SK-N-SH (cell line): ENCODE measurements at regions not wholly inside any gene's neighbourhood (a gene's known extent, or its start where the extent isn't known, plus 50 kb on each side); places are given as distances from the start of the nearest gene placed in this dataset.

Experiments
- CTCF ChIA-PET: fragments of 300-600, 350-600 bp; formaldehyde crosslinking; extraction: SDS; loops from one replicate; lab custom pipeline; 2021; lab: Yijun Ruan, JAX
- POLR2A ChIA-PET: fragments of 350-600 bp; sonication (Branson Sonifier 250); formaldehyde crosslinking; extraction: SDS; loops from one replicate; lab custom pipeline; 2020; ENCODE audit warnings: antibody characterized with exemption, inconsistent platforms; lab: Yijun Ruan, JAX
- DNase-seq: peaks from one replicate; pipeline ENCODE4 v3.0.0; 2012
- H2AFZ ChIP-seq: fragments of 200-600 bp; sonication (generic); 2 replicates; pipeline ENCODE4 v1.8.1; 2016; ENCODE audit warnings: antibody characterized with exemption, mild to moderate bottlenecking, low read depth
- H3F3A ChIP-seq: fragments of 200-600 bp; sonication (generic); replicated peaks from 2 replicates; pipeline ENCODE3; 2016; ENCODE audit warnings: antibody characterized with exemption, mild to moderate bottlenecking; ENCODE audit not compliant: insufficient read depth
- H3K27ac ChIP-seq, 2 experiments: fragments of 200-500 bp in 1 of 2; fragments of 200-600 bp in 1 of 2; sonication (Bioruptor generic) in 1 of 2; sonication (generic), shearing (Covaris generic) in 1 of 2; 2 replicates each; pipeline versions ENCODE4 v1.5.1 to v1.6.1; 2014 to 2016; ENCODE audit warnings: low read depth in 2 of 2, inconsistent platforms in 1 of 2, low read length in 1 of 2, mild to moderate bottlenecking in 1 of 2, mixed read lengths in 1 of 2
- H3K27me3 ChIP-seq: fragments of 200-600 bp; sonication (generic), shearing (Covaris generic); 2 replicates; pipeline ENCODE4 v1.6.1; 2016; ENCODE audit warnings: mixed run types; ENCODE audit not compliant: insufficient read depth
- H3K36me3 ChIP-seq, 2 experiments: fragments of 200-500 bp in 1 of 2; fragments of 200-600 bp in 1 of 2; sonication (Bioruptor generic) in 1 of 2; sonication (generic) in 1 of 2; replicated peaks in 1 of 2; 2 replicates each; pipeline versions ENCODE3 to v1.5.1; 2014 to 2016; ENCODE audit warnings: low read length in 1 of 2, mild to moderate bottlenecking in 1 of 2; ENCODE audit not compliant: insufficient read depth in 2 of 2, control insufficient read depth in 1 of 2
- H3K4me1 ChIP-seq, 2 experiments: fragments of 200-500 bp in 1 of 2; fragments of 200-600 bp in 1 of 2; sonication (Bioruptor generic) in 1 of 2; sonication (generic), shearing (Covaris generic) in 1 of 2; 2 replicates each; pipeline versions ENCODE4 v1.5.1 to v1.6.1; 2014 to 2016; ENCODE audit warnings: low read depth in 1 of 2, low read length in 1 of 2, mixed run types in 1 of 2; ENCODE audit not compliant: insufficient read depth in 2 of 2, control insufficient read depth in 1 of 2
- H3K4me2 ChIP-seq: fragments of 200-600 bp; sonication (generic), shearing (Covaris generic); 2 replicates; pipeline ENCODE4 v1.6.1; 2017; ENCODE audit warnings: mixed run types
- H3K4me3 ChIP-seq, 2 experiments: fragments of 200-500 bp in 1 of 2; fragments of 200-600 bp in 1 of 2; sonication (Bioruptor generic) in 1 of 2; sonication (generic), shearing (Covaris generic) in 1 of 2; 2 replicates each; pipeline versions ENCODE4 v1.5.1 to v1.8.1; 2014 to 2016; ENCODE audit warnings: low read depth in 2 of 2, inconsistent platforms in 1 of 2, low read length in 1 of 2, mild to moderate bottlenecking in 1 of 2, mixed read lengths in 1 of 2, moderate library complexity in 1 of 2
- H3K79me2 ChIP-seq: fragments of 200-600 bp; sonication (generic); 2 replicates; pipeline ENCODE4 v1.8.1; 2017; ENCODE audit warnings: mild to moderate bottlenecking; ENCODE audit not compliant: insufficient read depth
- H3K9ac ChIP-seq: fragments of 200-600 bp; sonication (generic); 2 replicates; pipeline ENCODE4 v1.6.1; 2017; ENCODE audit warnings: mixed run types
- H3K9me2 ChIP-seq: fragments of 200-600 bp; sonication (generic); 2 replicates; pipeline ENCODE4 v1.6.1; 2017; ENCODE audit warnings: mixed run types
- H3K9me3 ChIP-seq: fragments of 200-600 bp; sonication (generic); 2 replicates; pipeline ENCODE4 v1.6.1; 2017; ENCODE audit warnings: mixed run types, mild to moderate bottlenecking, moderate library complexity
- H4K20me1 ChIP-seq: fragments of 200-600 bp; sonication (generic); 2 replicates; pipeline ENCODE4 v1.6.1; 2017; ENCODE audit warnings: mild to moderate bottlenecking, mixed run types; ENCODE audit not compliant: insufficient read depth
- CHD2 ChIP-seq: fragments of 150-350 bp; IDR thresholded peaks from 2 replicates; pipeline ENCODE4 v1.6.1; 2018; ENCODE audit warnings: low read length; ENCODE audit not compliant: partially characterized antibody
- ELF1 ChIP-seq: IDR thresholded peaks from 2 replicates; pipeline ENCODE4 v1.4.0; 2012
- FOSL2 ChIP-seq: IDR thresholded peaks from 2 replicates; pipeline ENCODE4 v1.4.0; 2012; ENCODE audit warnings: low read depth, mild to moderate bottlenecking, moderate library complexity, borderline replicate concordance
- FOXJ3 ChIP-seq: sonication (generic); formaldehyde crosslinking; IDR thresholded peaks from 2 replicates; pipeline ENCODE4 v1.5.1; 2020; ENCODE audit warnings: mild to moderate bottlenecking, missing genetic modification reagents
- JUND ChIP-seq: IDR thresholded peaks from 2 replicates; pipeline ENCODE4 v1.4.0; 2012
- MEF2A ChIP-seq: IDR thresholded peaks from 2 replicates; pipeline ENCODE4 v1.4.0; 2012; ENCODE audit warnings: low read depth, borderline replicate concordance
- MXI1 ChIP-seq: IDR thresholded peaks from 2 replicates; pipeline ENCODE4 v1.6.1; 2012; ENCODE audit warnings: mild to moderate bottlenecking, low read depth, low read length, improper control_type of control experiment
- NFIC ChIP-seq: IDR thresholded peaks from 2 replicates; pipeline ENCODE4 v1.4.0; 2012; ENCODE audit warnings: borderline replicate concordance
- NRF1 ChIP-seq: IDR thresholded peaks from 2 replicates; pipeline ENCODE4 v1.6.1; 2012; ENCODE audit warnings: low read depth, mild to moderate bottlenecking, low read length
- PBX3 ChIP-seq: IDR thresholded peaks from 2 replicates; pipeline ENCODE4; 2012
- RAD21 ChIP-seq: IDR thresholded peaks from 2 replicates; pipeline ENCODE4 v1.6.1; 2012; ENCODE audit warnings: mild to moderate bottlenecking, low read length
- RCOR1 ChIP-seq: fragments of 150-350 bp; IDR thresholded peaks from 2 replicates; pipeline ENCODE4 v1.6.1; 2017; ENCODE audit warnings: antibody characterized with exemption, low read length
- RFX5 ChIP-seq: IDR thresholded peaks from 2 replicates; pipeline ENCODE4 v1.6.1; 2012; ENCODE audit warnings: mild to moderate bottlenecking, improper control_type of control experiment, low read length
- RXRA ChIP-seq: IDR thresholded peaks from 2 replicates; pipeline ENCODE4 v1.4.0; 2012; ENCODE audit warnings: low read depth, mild to moderate bottlenecking, borderline replicate concordance
- SIN3A ChIP-seq: IDR thresholded peaks from 2 replicates; pipeline ENCODE4 v1.6.1; 2012; ENCODE audit warnings: low read depth, mild to moderate bottlenecking, low read length, moderate library complexity, borderline replicate concordance
- SMC3 ChIP-seq: IDR thresholded peaks from 2 replicates; pipeline ENCODE4 v1.6.1; 2012; ENCODE audit warnings: low read depth, low read length, improper control_type of control experiment
- TAF1 ChIP-seq: IDR thresholded peaks from 2 replicates; pipeline ENCODE4 v1.6.1; 2012; ENCODE audit warnings: low read depth, mild to moderate bottlenecking, low read length, moderate library complexity, borderline replicate concordance
- TCF12 ChIP-seq: IDR thresholded peaks from 2 replicates; pipeline ENCODE4 v1.4.0; 2012
- WGBS: methylation state at CpG from one replicate; pipeline ENCODE4 v1.1.6; 2017; ENCODE audit warnings: low lambda C conversion rate; 5-methylcytosine and 5-hydroxymethylcytosine counted together
- TF ChIP-seq, protein P1 (sequence below): IDR thresholded peaks from 2 replicates; pipeline ENCODE4 v1.4.0; 2012; ENCODE audit warnings: low read depth, borderline replicate concordance
- TF ChIP-seq, protein P2 (sequence below): fragments of 150-350 bp; IDR thresholded peaks from 2 replicates; pipeline ENCODE4 v1.6.1; 2016; ENCODE audit warnings: mild to moderate bottlenecking, low read depth, low read length

DNA sequence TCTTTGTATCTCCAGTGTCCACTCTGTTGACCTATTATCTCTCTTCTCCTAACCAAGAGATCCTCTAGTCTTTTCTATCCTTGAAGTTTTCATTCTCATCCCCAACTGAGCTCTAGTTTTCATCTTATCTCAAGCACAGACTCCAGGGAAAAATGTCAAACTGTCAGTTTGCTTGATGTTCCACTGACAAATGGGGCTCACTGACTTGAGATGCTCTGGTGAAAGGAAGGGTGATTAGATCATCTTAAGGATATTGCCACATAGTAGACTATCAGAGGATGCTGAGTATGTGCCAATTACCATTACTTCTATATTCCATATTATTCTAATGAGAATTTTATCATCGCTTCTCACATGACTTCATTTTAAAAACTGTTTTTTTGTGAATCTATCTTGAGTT, 2008.2 kb downstream of the ARAP2 start:
- DNase-seq = no peak
- no peak overlapping the region for H3K4me3 ChIP-seq
- H3F3A ChIP-seq = no peaks in the 10 kb centered on the region
- H3K36me3 ChIP-seq = no peaks in the 10 kb centered on the region
- no peaks in the 10 kb centered on the region for H3K9me3 ChIP-seq
- no peaks in the 10 kb centered on the region for H3K27me3 ChIP-seq
- H3K4me1 ChIP-seq = no peaks in the 10 kb centered on the region
- no peaks in the 10 kb centered on the region for H3K9me2 ChIP-seq
- WGBS = 43% methylated on average over 1 of the region's 1 CpG
- H2AFZ ChIP-seq = no peak overlapping the region
- H3K4me2 ChIP-seq = no peak overlapping the region
- no peaks in the 10 kb centered on the region for H3K79me2 ChIP-seq
- H4K20me1 ChIP-seq = no peaks in the 10 kb centered on the region
- H3K27ac ChIP-seq = no peak overlapping the region
- ChIA-PET POLR2A (no interaction called here), CTCF (no interaction called here)
- TF ChIP-seq RAD21 (no peak), NRF1 (no peak), PBX3 (no peak), SMC3 (no peak), ELF1 (no peak), RCOR1 (no peak), RXRA (no peak), TAF1 (no peak), FOXJ3 (CRISPR knock-in tag) (no peak), NFIC (no peak), TCF12 (no peak)
- no peak overlapping the region for H3K9ac ChIP-seq

DNA sequence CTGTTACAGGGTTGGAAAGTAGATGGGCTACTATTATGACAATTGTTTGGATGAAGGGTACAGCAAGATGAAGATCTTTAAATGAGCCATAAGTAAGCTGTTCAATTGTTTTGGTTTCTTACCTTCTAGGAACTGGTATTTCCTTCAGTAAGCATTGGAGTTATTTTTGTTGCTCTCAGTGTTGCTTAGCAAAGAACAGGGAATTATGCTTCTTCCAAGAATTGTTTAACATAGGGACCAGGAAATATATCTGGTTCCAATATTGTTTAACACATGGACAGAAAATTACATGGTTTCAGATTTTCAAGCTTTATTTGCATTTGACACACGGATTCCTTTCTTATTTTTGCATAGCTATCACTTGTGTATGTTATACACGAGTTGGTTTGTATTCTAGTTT, 1999.0 kb downstream of the ARAP2 start:
- Histone ChIP-seq H3K4me3 (no peak overlapping the region), H3K79me2 (no peaks in the 10 kb centered on the region), H3K9ac (no peak overlapping the region), H3K27ac (no peak overlapping the region), H2AFZ (no peak overlapping the region), H3K4me1 (no peaks in the 10 kb centered on the region), H3F3A (no peaks in the 10 kb centered on the region), H3K9me2 (no peaks in the 10 kb centered on the region), H3K27me3 (no peaks in the 10 kb centered on the region), H4K20me1 (no peaks in the 10 kb centered on the region), H3K4me2 (no peak overlapping the region), H3K36me3 (no peaks in the 10 kb centered on the region), H3K9me3 (no peaks in the 10 kb centered on the region)
- CTCF ChIA-PET = no interaction called here
- POLR2A ChIA-PET = no interaction called here
- no peak for DNase-seq
- TF ChIP-seq RCOR1 = no peak
- no peak for TF ChIP-seq RFX5
- TF ChIP-seq SIN3A = no peak
- TF ChIP-seq MXI1 = no peak
- TF ChIP-seq RXRA = no peak
- 21% methylated on average over 2 of the region's 2 CpGs for WGBS

DNA sequence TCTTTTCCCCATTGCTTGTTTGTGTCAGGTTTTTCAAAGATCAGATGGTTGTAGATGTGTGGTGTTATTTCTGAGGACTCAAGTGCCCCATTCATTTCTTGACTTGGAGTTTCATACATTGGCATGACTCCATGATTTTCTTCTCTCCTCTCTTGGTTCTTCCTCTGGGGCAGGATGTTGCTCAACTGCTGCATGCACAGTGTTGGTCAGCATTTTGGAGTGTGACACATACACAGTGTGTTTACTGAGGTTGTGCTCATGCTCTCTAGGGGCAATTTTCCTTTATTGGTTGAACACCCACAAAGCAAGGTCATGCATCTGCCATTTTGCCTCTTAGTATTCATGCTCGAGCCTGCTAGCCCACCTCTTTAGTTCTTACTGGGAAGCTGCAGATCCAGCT, 1993.8 kb downstream of the ARAP2 start:
- Histone ChIP-seq H2AFZ (no peak overlapping the region), H3K27me3 (no peaks in the 10 kb centered on the region), H3K79me2 (no peaks in the 10 kb centered on the region), H3F3A (no peaks in the 10 kb centered on the region), H3K9me2 (no peaks in the 10 kb centered on the region), H3K36me3 (no peaks in the 10 kb centered on the region), H4K20me1 (no peaks in the 10 kb centered on the region), H3K4me1 (no peaks in the 10 kb centered on the region), H3K9me3 (no peaks in the 10 kb centered on the region), H3K9ac (no peak overlapping the region), H3K27ac (no peak overlapping the region), H3K4me3 (no peak overlapping the region), H3K4me2 (no peak overlapping the region)
- ChIA-PET CTCF (no interaction called here), POLR2A (no interaction called here)
- DNase-seq = no peak
- WGBS = 31% methylated on average over 1 of the region's 1 CpG
- TF ChIP-seq MEF2A (no peak), PBX3 (no peak), FOSL2 (no peak), RAD21 (no peak), ELF1 (no peak), JUND (no peak), MXI1 (no peak), NRF1 (no peak), CHD2 (no peak)
- TF ChIP-seq, protein P1, sequence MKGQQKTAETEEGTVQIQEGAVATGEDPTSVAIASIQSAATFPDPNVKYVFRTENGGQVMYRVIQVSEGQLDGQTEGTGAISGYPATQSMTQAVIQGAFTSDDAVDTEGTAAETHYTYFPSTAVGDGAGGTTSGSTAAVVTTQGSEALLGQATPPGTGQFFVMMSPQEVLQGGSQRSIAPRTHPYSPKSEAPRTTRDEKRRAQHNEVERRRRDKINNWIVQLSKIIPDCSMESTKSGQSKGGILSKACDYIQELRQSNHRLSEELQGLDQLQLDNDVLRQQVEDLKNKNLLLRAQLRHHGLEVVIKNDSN = no peak
- TF ChIP-seq, protein P2, sequence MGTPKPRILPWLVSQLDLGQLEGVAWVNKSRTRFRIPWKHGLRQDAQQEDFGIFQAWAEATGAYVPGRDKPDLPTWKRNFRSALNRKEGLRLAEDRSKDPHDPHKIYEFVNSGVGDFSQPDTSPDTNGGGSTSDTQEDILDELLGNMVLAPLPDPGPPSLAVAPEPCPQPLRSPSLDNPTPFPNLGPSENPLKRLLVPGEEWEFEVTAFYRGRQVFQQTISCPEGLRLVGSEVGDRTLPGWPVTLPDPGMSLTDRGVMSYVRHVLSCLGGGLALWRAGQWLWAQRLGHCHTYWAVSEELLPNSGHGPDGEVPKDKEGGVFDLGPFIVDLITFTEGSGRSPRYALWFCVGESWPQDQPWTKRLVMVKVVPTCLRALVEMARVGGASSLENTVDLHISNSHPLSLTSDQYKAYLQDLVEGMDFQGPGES = no peak
